ENCODE measurements at regions not wholly inside any gene's neighbourhood (a gene's known extent, or its start where the extent isn't known, plus 50 kb on each side); places are given as distances from the start of the nearest gene placed in this dataset.

- Histone ChIP-seq H3K36me3 (no peaks in the 10 kb centered on the region), H3K4me3 (no peak overlapping the region), H3K27ac (no peak overlapping the region), H3K9me3 (no peaks in the 10 kb centered on the region), H3K27me3 (replicated peaks; ENCODE audit: insufficient read depth) (no peaks in the 10 kb centered on the region), H3K4me1 (replicated peaks) (no peaks in the 10 kb centered on the region)
- WGBS: 30% methylated on average over 2 of the region's 2 CpGs
- intact Hi-C loops (cut with DNase I): no loop called here
- DNase-seq (ENCODE audit: low spot score): no peak
- TF ChIP-seq, protein P1, sequence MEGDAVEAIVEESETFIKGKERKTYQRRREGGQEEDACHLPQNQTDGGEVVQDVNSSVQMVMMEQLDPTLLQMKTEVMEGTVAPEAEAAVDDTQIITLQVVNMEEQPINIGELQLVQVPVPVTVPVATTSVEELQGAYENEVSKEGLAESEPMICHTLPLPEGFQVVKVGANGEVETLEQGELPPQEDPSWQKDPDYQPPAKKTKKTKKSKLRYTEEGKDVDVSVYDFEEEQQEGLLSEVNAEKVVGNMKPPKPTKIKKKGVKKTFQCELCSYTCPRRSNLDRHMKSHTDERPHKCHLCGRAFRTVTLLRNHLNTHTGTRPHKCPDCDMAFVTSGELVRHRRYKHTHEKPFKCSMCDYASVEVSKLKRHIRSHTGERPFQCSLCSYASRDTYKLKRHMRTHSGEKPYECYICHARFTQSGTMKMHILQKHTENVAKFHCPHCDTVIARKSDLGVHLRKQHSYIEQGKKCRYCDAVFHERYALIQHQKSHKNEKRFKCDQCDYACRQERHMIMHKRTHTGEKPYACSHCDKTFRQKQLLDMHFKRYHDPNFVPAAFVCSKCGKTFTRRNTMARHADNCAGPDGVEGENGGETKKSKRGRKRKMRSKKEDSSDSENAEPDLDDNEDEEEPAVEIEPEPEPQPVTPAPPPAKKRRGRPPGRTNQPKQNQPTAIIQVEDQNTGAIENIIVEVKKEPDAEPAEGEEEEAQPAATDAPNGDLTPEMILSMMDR (IDR thresholded peaks at IDR 0.05): no peak
- no peak for TF ChIP-seq POLR2A (IDR thresholded peaks at IDR 0.05)
- TF ChIP-seq POLR2AphosphoS5 (IDR thresholded peaks at IDR 0.05): no peak
Measured at GRCh38 chr4:42750856-42751255, 94.0 kb upstream of the ATP8A1 start.

DNA sequence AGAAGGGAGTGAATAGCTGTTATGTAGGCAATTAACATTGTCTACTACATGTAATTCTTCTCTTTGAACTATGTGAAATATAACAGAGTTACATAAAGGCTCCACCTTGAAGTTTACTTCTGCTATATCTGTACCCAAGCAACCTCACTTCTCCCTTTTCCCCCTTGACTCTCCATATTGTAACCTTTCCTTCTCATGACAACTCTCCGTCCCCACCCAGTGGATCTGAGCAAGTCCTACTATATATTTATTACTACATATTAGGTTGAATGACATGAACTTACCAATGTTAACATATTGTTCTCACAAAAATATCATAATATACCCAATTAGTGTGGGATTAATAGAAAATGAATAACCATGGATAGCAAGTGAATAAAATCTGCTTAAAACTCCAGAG, 93.2 kb upstream of the ATP8A1 start:
- no peaks in the 10 kb centered on the region for H3K4me1 ChIP-seq (replicated peaks)
- H3K9me3 ChIP-seq: no peaks in the 10 kb centered on the region
- WGBS: 68% methylated on average over 1 of the region's 1 CpG
- no peak overlapping the region for H3K27ac ChIP-seq
- TF ChIP-seq POLR2A (IDR thresholded peaks at IDR 0.05) (no peak), POLR2AphosphoS5 (IDR thresholded peaks at IDR 0.05) (no peak)
- TF ChIP-seq, protein P1 (IDR thresholded peaks at IDR 0.05): peak in 2 of 4 experiments; percentile 12 to 31
- DNase-seq (ENCODE audit: low spot score): peak; percentile 12
- H3K27me3 ChIP-seq (replicated peaks; ENCODE audit: insufficient read depth): no peaks in the 10 kb centered on the region
- intact Hi-C loops (cut with DNase I): no loop called here
- H3K36me3 ChIP-seq: no peaks in the 10 kb centered on the region
- no peak overlapping the region for H3K4me3 ChIP-seq

DNA sequence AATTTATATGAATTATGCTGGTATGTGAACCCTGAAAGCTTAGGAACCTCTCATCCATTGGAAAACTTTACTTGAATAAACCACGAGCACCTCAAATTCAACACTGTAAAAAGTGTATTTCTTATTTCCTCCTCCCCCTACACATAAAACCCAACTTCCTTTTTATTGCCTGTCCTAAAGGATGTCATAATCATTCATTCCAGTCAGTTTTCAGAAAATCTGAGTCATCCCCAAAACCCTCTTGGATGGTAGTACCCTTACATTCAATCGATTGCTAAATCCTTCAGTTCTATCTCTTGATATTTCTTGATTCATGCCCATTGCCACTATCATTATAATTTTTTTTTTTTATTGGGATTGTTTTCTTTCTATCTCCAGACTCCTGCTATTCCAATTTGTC, 91.1 kb upstream of the ATP8A1 start:
- intact Hi-C loops (cut with DNase I): no loop called here
- no peaks in the 10 kb centered on the region for H3K36me3 ChIP-seq
- TF ChIP-seq, protein P1 (IDR thresholded peaks at IDR 0.05): no peak
- no peak for TF ChIP-seq POLR2AphosphoS5 (IDR thresholded peaks at IDR 0.05)
- no peak for TF ChIP-seq POLR2A (IDR thresholded peaks at IDR 0.05)
- DNase-seq (ENCODE audit: low spot score): no peak
- WGBS: 94% methylated on average over 2 of the region's 2 CpGs
- H3K27ac ChIP-seq: no peak overlapping the region
- no peaks in the 10 kb centered on the region for H3K27me3 ChIP-seq (replicated peaks; ENCODE audit: insufficient read depth)
- no peaks in the 10 kb centered on the region for H3K4me1 ChIP-seq (replicated peaks)
- no peak overlapping the region for H3K4me3 ChIP-seq
- no peaks in the 10 kb centered on the region for H3K9me3 ChIP-seq

DNA sequence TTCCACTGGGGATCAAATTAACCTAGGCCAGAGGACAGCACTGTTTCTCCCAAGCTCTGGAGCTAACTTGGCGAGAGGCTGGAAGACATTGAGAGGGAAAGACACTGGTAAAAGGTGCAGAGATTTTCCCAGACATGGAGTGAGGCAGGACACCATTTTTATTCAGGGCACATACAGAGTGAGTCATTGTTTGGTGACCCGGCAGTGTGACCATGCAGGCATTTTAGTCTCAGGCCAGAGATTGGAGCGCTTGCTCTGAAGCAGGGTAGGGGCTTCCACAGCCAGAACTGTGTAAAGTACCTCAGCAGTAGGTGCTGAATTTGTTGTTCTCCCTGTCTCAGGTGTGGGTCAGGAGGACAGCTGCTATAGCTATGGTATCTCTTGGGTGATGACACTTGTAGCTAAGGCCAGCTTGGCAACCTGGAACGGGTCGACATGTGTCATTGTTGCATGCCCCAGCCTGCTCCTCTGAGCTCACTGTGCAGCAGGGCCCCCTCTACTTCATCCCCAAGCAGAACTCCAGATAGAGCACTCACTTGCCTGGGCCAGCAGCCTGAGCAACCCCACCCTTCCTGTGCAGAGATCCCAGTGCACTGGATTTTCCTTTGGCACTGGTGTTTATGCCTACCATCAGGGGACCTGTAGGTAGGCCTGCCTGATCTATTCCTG, 79.8 kb upstream of the ATP8A1 start:
- 90% methylated on average over 5 of the region's 5 CpGs for WGBS
- Histone ChIP-seq H3K27me3 (replicated peaks; ENCODE audit: insufficient read depth) (no peaks in the 10 kb centered on the region), H3K27ac (no peak overlapping the region), H3K9me3 (no peaks in the 10 kb centered on the region), H3K36me3 (no peaks in the 10 kb centered on the region), H3K4me1 (replicated peaks) (no peaks in the 10 kb centered on the region), H3K4me3 (no peak overlapping the region)
- intact Hi-C loops (cut with DNase I): no loop called here
- no peak for DNase-seq (ENCODE audit: low spot score)
- TF ChIP-seq POLR2A (IDR thresholded peaks at IDR 0.05) (no peak), POLR2AphosphoS5 (IDR thresholded peaks at IDR 0.05) (no peak)
- TF ChIP-seq, protein P1 (IDR thresholded peaks at IDR 0.05): no peak

GRCh38 chr4:42733380-42733779, 76.5 kb upstream of the ATP8A1 start:
- H3K27me3 ChIP-seq (replicated peaks; ENCODE audit: insufficient read depth): no peaks in the 10 kb centered on the region
- no peaks in the 10 kb centered on the region for H3K4me1 ChIP-seq (replicated peaks)
- WGBS: 93% methylated on average over 2 of the region's 2 CpGs
- intact Hi-C loops (cut with DNase I): no loop called here
- DNase-seq (ENCODE audit: low spot score): no peak
- no peaks in the 10 kb centered on the region for H3K36me3 ChIP-seq
- H3K9me3 ChIP-seq: no peaks in the 10 kb centered on the region
- no peak overlapping the region for H3K4me3 ChIP-seq
- H3K27ac ChIP-seq: no peak overlapping the region
- no peak for TF ChIP-seq POLR2A (IDR thresholded peaks at IDR 0.05)
- no peak for TF ChIP-seq POLR2AphosphoS5 (IDR thresholded peaks at IDR 0.05)
- TF ChIP-seq, protein P1 (IDR thresholded peaks at IDR 0.05): no peak
